ENCODE measurements at regions not wholly inside any gene's neighbourhood (a gene's known extent, or its start where the extent isn't known, plus 50 kb on each side); places are given as distances from the start of the nearest gene placed in this dataset.

DNA sequence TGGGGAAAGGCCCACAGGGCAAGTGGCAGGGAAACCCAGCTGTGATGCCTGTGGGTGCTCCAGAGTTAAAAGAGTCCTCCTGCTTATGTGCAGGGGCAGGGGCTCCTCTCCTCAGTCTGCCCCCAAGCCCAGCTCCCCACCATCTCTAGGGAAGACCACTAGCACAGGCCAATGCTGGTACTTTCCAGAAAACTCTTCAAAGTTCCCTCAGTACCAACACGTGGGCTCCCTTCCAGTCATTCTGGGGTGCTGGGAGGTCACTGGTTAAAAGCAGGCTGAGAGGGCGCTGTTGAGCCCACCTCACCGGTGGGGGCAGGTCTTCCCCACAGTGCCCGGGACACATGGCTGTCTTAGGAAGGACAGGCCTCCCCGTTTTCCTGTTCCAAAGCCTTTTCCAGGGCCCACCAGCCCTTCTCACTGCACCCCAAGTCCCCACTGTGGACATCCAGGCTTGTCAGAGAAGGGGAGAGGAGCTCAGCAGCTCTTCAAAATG, 154.6 kb downstream of the TRIM29 start:
- TF ChIP-seq POLR2AphosphoS5 (IDR thresholded peaks at IDR 0.05) (no peak), CTCF (IDR thresholded peaks at IDR 0.05) (no peak)

All from prostate gland (tissue), 2 donors.